ENCODE measurements at regions not wholly inside any gene's neighbourhood (a gene's known extent, or its start where the extent isn't known, plus 50 kb on each side); places are given as distances from the start of the nearest gene placed in this dataset.

DNA sequence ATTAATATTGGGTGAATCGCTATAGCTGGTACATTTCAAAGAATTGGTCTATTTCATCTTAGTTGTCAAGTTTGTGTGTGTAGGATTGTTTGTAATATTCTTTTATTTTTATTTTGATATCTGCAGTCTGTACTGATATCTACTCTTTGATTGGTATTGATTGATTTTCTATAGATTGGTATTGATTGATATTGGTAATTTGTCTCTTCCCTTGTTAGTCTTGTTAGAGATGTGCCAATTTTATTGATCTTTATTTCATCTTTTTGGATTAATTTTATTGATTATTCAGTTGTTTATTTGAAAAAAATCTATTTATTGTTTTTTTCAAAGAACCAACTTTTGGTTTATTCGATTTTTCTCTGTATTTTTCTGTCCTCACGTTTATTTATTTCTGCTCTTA is 61.4 kb downstream of the TM2D3 start:
- DNase-seq (ENCODE audit: low read depth in 4 of 4, low spot score in 2 of 4) = no peak

- DNase-seq (ENCODE audit: low read depth in 4 of 4, low spot score in 2 of 4) = no peak
Measured at GRCh38 chr15:101583284-101583683, 68.9 kb downstream of the TM2D3 start.

DNA sequence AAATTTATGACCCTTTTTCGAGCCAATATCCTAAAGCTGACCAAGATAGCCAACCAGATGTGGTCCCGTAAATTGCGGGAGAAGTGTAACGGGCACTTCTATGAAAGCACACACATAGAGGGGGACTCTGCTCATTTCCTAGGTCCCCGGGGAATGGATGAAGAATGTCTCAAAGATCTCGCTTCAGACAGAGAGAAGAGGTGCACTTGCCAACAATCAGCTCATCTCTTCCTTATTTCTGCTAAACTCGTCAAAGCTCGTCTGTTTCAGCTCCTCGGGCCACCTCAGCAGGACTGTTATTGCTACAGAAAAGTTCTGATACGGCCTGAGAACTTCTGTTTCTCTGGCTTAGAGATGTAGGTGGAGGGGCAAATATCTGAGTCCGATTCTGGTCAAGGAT is 71.8 kb downstream of the TM2D3 start:
- DNase-seq (ENCODE audit: low read depth in 4 of 4, low spot score in 2 of 4) = no peak

DNA sequence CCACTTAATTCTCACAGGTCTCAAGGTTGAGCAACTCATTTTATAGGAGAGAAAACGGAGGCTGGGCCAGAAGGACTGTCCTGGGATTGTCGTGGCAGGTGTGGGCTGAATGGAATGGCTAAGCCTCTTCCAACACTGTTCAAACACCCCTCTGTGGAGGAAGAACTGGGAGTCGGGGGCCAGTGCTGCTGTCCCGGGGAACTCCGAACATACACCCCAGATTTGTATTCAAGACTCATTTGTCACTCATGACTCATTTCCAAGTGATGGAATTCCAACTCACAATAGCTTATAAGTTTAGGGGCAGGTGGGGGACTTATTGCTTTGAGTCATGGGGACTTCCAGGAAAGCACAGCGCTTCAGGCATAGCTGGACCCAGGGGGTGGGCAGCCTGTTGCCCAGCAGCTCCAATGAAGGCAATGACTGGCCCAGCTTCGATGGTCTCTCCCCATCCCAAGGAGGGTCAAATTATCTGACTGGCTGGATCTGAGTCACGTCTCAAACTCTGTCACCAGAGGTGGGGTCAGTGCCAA is 72.5 kb downstream of the TM2D3 start:
- no peak for DNase-seq (ENCODE audit: low read depth in 4 of 4, low spot score in 2 of 4)

DNA sequence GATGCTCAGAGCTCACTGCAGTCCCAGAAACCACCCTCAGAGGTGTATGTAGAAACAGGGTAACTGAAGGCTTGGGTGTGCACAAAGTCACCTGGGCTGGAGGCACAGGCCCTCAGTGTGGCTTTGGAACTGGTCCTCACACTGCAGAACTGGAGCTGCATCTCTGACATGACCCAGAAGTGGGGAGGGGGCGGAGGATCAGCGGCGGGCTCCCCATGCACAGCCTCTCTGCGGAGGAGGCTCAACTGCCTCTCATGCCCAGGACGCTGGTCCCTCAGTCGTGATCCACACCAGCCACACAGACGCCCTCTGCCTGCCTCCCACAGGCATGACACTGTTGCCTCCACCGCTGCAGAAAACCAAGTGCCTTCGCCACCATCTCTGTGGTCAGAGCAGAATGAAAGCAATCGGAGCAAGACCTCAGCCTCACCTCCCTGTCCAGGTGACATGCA is 73.7 kb downstream of the TM2D3 start:
- DNase-seq (ENCODE audit: low read depth in 4 of 4, low spot score in 2 of 4) = no peak

- DNase-seq (ENCODE audit: low read depth in 4 of 4, low spot score in 2 of 4) = no peak
Measured at GRCh38 chr15:101573951-101574350, 78.2 kb downstream of the TM2D3 start.

GRCh38 chr15:101570241-101570640 is 80.7 kb upstream of the PCSK6 start:
- DNase-seq (ENCODE audit: low read depth in 4 of 4, low spot score in 2 of 4) = no peak

DNA sequence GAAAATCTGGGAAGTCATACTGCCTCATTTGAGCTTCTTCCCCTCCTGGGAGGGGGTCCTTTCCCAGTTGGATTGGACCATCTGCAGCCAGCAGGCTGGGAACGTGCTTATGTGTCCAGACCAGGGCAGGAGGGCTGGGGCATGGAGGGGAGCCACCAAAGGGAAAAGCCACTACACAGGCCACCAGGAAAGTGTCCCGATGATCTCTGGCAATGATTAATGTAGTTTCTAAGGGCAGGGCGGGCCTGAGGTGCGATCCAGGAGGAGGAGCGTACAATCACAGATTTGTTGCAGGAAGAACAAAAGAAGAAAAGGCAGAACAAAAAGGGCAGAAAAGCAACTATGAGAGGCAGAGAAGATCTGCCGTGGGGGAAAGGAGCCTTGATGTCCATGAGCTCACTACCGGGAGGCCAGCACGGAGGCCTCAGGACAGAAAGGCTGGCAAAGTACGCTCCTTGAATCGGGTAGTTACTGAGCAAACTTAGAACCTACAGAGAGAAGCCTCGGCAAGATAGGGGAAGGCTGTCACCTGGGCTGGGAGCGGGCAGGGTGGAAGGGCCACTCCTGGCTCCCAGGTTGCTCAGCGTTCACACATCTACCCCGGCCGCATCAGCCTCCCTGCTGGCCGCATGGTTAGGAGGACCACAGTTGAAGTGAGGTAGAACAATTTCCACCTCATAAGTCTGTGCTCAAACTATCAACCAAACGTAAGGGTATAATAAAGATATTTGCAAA is 79.5 kb upstream of the PCSK6 start:
- DNase-seq (ENCODE audit: low read depth in 4 of 4, low spot score in 2 of 4) = no peak

DNA sequence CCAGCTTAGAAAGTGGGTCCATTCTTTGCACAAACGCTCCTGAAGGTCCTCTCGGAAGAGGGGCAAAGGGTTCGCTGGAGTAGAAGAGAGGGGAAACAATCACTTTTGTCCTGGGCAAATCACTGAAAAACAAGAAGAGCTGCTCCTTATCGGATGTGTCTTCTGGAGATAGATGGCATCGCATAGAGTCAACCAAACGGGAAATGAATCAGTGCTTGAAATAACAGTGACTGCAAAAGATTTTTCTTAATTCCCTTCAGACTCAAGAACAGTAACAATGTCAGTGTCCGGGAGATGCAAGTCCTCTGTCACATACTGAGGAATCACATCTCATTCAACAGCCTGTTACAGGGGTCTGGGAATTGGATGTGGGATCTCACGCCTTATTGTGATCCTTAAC is 78.8 kb upstream of the PCSK6 start:
- no peak for DNase-seq (ENCODE audit: low read depth in 4 of 4, low spot score in 2 of 4)

GRCh38 chr15:101566748-101567488 is 77.4 kb upstream of the PCSK6 start:
- DNase-seq (ENCODE audit: low read depth in 4 of 4, low spot score in 2 of 4) = no peak

GRCh38 chr15:101565377-101565776 is 75.9 kb upstream of the PCSK6 start:
- DNase-seq (ENCODE audit: low read depth in 4 of 4, low spot score in 2 of 4) = no peak

DNA sequence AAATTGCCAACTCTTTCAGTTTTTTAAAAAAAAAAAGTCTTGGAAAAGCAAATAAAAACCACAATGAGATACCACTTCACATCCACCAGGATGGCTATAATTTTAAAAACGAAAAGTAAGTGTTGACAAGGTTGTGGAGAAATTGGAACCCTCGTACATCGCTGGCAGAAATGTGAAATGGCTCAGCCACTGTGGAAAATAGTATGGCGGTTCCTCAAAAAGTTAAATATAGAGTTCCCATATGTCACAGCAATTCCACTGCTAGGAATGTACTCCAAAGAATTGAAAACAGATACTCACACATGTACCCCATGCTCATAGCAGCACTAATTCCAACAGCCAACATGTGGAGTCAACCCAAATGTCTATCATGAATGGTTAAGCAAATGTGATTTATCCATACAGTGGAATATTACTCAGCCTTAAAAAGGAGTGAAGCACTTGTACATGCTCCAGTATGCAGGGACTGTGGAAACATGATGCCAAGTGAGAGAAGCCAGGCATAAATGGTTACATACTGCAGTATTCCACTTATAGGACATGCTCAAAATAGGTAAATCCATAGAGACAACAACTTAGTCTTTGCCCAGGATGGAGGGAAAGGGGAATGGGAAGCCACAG is 73.8 kb upstream of the PCSK6 start:
- no peak for DNase-seq (ENCODE audit: low read depth in 4 of 4, low spot score in 2 of 4)

GRCh38 chr15:101562428-101563059 is 73.0 kb upstream of the PCSK6 start:
- DNase-seq (ENCODE audit: low read depth in 4 of 4, low spot score in 2 of 4) = no peak

DNA sequence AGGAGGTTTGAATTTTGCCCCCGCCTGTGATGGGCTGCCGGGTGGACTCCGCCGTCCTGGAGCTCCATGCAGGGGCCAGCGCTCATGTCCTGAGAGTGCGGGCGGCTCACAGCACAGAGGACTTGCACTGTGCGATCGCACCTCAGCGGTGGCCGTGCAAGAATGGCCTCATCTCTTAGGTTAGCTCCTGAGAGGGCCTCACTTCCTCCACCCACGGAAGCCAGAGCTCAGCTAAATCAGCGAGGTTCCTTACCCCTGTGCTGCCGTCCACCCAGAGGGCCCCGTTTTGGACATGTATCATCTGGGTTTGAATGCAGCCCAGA is 72.0 kb upstream of the PCSK6 start:
- no peak for DNase-seq (ENCODE audit: low read depth in 4 of 4, low spot score in 2 of 4)

DNA sequence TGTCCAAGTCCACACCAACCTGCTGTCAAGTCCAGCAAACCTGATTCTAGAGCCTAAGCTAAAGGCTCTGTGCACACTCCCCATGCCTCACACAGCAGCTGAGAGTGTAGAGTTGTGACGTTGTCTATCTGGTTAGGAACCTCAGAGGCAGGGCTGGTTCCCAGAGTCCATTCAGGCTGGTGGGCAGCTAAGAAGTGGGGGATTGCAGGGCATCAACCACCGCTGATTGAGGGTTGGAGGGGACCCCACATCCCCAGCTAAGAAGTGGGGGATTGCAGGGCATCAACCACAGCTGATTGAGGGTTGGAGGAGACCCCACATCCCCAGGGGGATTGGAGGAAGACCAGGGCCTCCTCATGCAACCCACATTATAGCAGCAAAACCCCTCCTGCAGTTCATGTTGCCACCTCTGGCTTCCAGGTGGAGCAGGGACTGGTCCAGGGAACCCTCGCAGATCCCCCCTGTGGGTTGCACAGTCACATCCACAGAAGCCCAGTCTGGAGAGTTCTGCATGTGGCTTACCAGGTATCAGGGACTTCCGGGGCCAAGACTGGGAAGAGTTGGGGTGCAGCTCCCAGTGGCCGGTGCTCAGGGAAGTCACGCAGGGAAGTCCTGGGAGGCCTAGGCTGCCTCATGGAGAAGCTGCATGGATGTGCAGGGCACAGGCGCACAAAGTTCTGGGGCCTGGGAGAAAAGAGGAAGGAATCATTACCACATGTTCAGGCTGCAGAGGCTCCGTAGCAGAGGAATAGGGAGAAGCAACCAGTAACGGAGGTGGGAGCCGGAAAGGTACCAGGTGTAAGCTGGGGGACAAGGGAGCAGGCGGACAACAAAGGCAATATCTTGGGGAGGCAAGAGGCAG is 71.4 kb upstream of the PCSK6 start:
- no peak for DNase-seq (ENCODE audit: low read depth in 4 of 4, low spot score in 2 of 4)

- no peak for DNase-seq (ENCODE audit: low read depth in 4 of 4, low spot score in 2 of 4)
Measured at GRCh38 chr15:101559952-101560351, 70.4 kb upstream of the PCSK6 start.

GRCh38 chr15:101558221-101558941 is 68.9 kb upstream of the PCSK6 start:
- DNase-seq (ENCODE audit: low read depth in 4 of 4, low spot score in 2 of 4) = peak in 1 of 4 donors; percentile 15

DNA sequence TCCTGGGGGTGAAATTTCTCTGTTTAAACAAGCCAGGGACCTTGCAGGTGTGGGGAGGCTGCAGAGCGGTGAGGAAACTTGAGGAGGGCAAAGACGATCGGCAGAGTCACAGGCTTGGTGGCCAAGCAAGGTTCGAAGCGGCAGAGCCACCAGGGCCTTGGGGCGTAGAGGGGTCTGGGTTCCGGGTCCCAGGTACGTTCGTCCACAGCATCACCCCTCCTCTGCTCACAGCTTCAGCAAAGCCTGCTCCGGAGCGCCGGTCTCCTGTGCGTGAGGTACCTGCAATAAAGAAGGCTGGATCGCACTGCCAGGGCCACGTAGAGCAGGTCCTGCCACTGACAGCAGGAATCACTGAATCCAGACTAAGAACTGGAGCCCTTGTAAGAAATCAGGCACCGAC is 66.8 kb upstream of the PCSK6 start:
- DNase-seq (ENCODE audit: low read depth in 4 of 4, low spot score in 2 of 4) = no peak

- DNase-seq (ENCODE audit: low read depth in 4 of 4, low spot score in 2 of 4) = no peak
Measured at GRCh38 chr15:101554115-101554915, 64.8 kb upstream of the PCSK6 start.
